Stimulated activated CD4-positive, alpha-beta T cell treated with anti-CD3 and anti-CD28 coated beads, Interleukin-2, amount 100 ng/mL, for 24 hours (primary cell): ENCODE measurements at regions not wholly inside any gene's neighbourhood (a gene's known extent, or its start where the extent isn't known, plus 50 kb on each side); places are given as distances from the start of the nearest gene placed in this dataset.

Source experiments
- DNase-seq, 2 donors: peaks; one replicate each; pipeline ENCODE4 v3.0.0-alpha.2; 2020

DNA sequence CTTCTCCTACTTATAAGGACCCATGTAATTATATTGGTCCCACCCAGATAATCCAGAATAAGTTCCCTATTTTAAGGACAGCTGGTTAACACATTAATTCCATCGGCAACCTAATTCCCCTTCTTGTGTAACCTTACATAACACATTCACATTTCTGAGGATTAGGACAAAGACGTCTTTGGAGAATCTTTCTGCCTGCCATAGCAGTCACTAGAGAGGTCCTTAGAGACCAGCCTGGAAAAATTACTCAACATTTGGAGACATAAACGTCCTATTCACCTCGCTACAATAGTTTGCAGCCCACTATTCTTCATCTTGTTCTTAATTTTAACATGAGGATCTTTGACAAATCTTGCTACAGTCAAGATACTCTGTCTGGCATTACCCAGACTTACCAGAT is 100.1 kb downstream of the MAFB start:
- DNase-seq: no peak

GRCh38 chr20:40587038-40587437 is 102.0 kb downstream of the MAFB start:
- DNase-seq: no peak

GRCh38 chr20:40584130-40584809 is 104.8 kb downstream of the MAFB start:
- no peak for DNase-seq

DNA sequence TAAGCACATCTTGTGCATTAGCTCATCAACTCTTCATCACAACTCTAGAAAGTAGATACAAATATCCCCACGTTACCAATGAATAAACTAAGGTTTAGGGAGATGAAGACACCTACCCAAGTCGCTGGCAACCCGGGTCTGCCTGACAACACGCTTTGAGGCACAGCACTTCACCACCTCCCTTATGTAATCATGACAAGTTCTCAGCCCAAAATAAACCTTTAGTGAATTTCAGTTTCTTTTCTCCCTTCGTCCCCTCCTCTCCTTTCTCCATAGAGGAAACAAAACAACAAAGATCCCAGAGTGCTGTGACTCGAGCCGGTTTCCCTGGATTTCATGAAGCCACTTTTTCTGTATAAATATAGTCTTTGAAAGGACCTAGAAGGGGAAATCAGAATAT is 105.4 kb downstream of the MAFB start:
- no peak for DNase-seq

- no peak for DNase-seq
These were observed 105.8 kb downstream of the MAFB start for GRCh38 chr20:40583205-40583604.

DNA sequence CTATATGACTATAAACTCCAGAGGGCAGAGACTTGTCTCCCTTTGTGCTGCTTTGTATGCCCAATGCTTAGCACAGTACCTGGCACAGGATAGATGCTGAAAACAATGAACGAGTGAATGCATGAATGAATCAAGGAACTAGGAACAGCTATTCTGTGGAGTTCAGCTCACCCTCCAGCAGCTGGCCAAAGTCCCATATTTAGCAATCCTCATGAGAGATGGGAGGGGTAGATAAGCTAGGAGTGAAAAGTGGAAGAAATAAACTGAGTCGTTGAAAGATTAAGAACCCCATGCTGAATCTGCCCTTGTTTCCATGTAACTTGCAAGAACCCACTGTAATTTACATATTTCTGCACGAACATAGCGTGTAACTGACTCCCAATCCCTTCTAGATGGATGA is 106.5 kb downstream of the MAFB start:
- DNase-seq: no peak

- DNase-seq: no peak
These were observed 109.3 kb downstream of the MAFB start for GRCh38 chr20:40579701-40580100.

DNA sequence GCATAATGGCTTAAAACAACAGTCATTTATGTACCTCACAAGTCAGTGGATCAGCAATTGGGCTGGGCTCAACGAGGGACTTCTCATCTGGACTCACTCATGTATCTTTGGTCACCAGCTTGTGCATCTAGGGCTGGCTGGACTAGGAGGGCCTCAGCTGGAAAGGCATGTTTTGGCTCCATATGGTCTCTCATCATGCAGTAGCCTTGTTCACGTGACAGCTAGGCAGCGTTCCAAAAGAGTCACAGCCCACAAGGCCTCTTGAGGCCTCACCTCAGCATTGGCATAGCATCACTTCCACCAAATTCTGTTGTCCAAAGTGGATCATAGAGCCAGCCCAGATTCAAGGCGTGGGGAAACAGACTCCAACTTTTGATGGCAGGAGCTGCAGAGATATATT is 110.1 kb downstream of the MAFB start:
- no peak for DNase-seq

GRCh38 chr20:40575851-40576250 is 113.2 kb downstream of the MAFB start:
- no peak for DNase-seq

GRCh38 chr20:40572251-40572650 is 116.8 kb downstream of the MAFB start:
- DNase-seq: no peak

GRCh38 chr20:40571639-40572038 is 117.4 kb downstream of the MAFB start:
- DNase-seq: no peak

DNA sequence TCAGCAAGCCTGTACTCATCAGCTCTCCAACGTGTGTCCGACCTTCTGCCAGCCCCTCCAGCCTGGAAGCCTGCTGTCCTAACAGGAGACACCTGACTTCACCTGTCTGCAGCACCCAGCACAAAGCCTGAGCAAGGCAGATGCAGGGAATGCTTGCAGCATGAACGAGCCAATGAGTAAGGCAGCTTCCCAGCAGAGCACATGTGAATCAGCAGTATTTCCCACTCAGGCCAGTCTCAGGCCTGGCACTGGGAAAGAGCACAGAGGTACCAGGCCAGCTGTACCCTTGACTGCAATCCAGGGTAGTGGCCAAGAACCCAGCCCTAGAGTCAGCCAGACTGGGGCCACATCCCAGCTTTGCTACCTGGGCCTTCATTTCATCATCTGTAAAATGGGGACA is 120.8 kb downstream of the MAFB start:
- DNase-seq: no peak

DNA sequence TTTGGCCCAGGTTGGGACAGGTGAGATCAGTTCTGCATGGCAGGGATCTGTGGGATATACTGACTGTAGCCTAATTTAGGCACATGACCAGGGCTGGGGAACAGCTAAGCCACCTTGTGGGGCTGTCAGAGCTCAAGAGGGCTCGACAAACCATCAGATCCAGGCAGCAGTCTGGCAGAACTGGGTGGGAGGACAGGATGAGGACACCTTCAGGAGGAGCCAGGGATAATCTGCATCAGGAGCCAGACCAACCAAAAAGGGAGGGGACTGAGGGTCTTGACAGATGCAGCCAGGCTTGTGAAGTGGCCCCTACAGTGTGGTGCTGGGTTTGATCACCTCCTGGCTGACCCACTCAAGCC is 123.4 kb downstream of the MAFB start:
- DNase-seq: no peak

- no peak for DNase-seq
These were observed 123.9 kb downstream of the MAFB start for GRCh38 chr20:40565001-40565681.

GRCh38 chr20:40563296-40563950 is 125.6 kb downstream of the MAFB start:
- DNase-seq: no peak

DNA sequence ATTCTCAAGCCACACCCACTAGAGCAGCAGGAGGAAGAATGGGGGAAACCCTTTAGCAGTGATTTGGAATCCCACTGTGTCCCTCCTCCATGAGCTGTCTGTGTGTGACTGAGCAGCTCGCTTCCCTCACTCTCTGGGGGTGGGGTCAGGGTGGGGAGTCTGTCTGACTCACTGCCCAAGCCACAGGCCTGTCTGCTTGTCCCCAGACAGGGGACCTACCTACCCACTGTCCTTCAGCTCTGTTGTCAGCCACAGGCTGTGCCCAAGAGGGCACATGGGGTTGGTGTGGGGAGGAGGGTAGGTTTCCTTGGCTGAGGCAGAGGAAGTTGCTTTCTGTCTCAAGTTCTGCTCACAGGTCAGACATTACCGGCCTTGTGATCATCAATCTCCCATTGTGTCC is 127.0 kb downstream of the MAFB start:
- DNase-seq: no peak

DNA sequence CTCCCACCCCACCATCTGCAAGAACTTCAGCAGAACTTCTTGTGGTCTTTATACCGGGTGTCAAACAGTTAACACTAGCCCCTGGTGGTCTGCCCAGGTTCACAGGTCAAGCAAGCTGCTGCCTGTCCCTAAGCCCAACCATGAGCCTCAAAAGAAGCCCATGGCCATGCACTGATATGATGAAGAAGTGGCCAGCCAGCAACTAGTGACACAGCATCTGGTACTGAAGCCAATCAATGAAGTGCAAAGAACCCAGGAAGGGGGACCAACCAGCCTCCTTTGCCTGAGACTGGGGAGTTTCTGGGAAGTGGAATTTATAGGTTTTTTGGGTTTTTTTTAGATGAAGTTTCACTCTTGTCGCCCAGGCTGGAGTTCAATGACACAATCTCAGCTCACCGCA is 127.8 kb downstream of the MAFB start:
- DNase-seq: no peak

- DNase-seq: no peak
These were observed 130.8 kb downstream of the MAFB start for GRCh38 chr20:40558212-40558611.

GRCh38 chr20:40551125-40551530 is 137.9 kb downstream of the MAFB start:
- DNase-seq: no peak

- no peak for DNase-seq
These were observed 141.4 kb downstream of the MAFB start for GRCh38 chr20:40547483-40548091.

- no peak for DNase-seq
These were observed 143.6 kb downstream of the MAFB start for GRCh38 chr20:40545478-40545877.

GRCh38 chr20:40542065-40542464 is 147.0 kb downstream of the MAFB start:
- DNase-seq: no peak

- no peak for DNase-seq
These were observed 148.9 kb downstream of the MAFB start for GRCh38 chr20:40540166-40540565.

DNA sequence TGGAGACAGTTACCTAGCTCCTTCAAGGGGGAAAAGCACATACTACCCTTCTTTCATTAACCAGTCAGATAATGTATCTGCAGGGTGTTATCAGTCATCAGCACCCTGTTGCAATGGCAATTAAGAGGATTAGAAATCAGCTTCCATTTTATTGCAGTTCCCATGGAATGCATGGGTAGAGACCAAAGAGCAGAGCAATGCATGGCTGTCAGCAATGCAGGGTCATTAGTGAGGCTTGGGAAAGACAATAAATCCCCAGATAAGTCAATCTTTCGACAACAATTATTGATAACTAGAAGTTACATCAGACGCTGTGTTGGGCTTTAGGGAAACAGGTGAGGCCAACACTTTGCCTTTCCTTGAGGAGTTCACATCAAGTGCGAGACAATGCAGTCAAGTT is 150.9 kb downstream of the MAFB start:
- no peak for DNase-seq
